Activated effector memory CD4-positive, alpha-beta T cell treated with Interleukin-2 at 50 U/mL for 16 hours (primary cell): ENCODE measurements at regions not wholly inside any gene's neighbourhood (a gene's known extent, or its start where the extent isn't known, plus 50 kb on each side); places are given as distances from the start of the nearest gene placed in this dataset.

Source experiments
- DNase-seq: peaks from one replicate; pipeline ENCODE4 v3.0.0-alpha.2; 2020

DNA sequence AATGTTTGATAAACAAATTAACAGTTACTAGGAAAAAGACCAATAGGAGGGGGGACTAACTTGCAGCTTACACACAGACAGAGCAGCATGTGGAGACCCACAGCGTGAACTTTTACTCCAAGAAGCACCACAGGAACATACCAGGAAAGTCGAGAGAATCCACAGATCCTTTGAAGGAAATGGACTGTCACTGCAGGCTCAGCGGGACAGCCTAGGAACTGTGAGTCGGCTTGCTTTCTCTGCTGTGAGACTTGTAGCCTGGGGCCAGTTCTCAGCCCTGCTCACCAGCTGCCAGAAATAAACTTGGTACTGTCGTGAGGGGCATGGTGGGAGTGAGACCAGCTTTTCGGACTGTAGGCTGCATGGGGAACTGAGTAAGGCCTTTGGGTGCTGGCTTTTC, 1211.5 kb downstream of the PCDH17 start:
- no peak for DNase-seq

DNA sequence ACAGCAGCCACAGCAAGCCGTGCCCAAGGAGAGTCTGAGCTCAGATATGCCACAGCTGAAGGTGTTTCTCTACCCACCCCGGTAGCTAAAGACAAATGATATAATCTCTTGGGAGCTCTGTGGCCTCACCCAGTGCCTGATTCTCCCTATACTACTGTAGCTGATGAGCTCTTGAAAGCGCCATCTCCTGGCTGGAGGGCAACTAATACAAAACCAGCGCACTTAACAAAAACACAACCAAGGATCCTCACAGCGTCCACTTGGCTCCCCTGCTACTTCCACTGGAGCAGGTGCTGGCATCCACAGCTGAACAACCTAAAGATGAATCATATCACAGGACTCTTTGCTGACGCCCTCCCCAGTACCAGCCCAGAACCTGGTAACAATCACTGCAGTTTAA, 1212.0 kb downstream of the PCDH17 start:
- no peak for DNase-seq

DNA sequence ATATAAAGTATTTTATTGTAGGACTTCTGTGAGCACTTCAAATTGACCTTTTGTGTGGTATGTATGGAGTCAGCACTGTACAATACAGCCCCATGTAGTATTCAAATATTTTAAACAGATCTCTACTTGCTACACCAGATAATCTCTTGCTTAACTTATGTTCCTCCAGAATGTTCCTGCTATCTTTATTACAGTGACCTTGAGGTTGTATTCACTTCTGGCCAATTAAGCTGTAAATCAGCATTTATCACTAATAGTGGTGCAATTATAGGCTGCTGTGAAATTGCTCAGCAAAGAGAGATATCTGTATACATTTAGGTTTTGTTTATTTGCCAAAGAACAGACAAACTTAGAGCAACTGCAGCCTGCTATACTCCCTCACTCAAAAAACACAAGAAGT, 1218.6 kb downstream of the PCDH17 start:
- DNase-seq: no peak

DNA sequence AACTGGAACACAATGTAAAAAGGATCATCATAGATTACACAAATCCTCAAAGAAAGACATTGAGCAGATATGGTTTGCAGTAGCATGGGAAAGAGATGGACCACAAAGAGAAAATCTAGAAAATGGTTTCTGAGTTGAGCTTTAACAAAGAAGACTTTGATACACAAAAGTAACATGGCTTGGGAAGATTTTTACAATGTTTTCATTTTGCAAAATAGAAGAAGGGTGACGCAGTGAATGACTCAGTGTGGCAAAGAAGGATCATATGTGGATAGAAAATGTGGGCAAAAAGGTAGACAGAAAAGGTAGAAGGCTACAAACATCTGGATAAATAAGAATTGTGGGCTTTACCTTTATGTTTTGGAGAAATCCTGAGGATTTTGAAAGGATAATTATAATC, 1220.5 kb downstream of the PCDH17 start:
- DNase-seq: no peak

DNA sequence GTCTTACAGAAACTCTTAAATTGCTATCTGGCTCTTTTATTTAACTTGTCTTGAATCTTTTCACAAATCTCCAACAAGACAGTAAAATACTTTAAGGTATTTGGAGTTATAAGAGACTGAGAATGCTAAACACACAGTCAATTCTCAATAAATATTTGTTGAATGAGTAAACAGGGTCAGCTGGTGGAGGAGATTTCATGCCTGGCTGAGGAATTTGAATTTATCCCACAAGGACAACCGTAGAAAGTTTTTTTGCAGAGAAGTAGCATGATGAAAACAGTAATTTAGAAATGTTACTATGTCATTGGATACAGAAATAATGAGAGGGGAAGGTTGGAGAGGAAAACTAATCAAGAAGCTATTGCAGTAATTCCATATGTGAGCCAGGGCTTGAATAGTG, 1223.7 kb downstream of the PCDH17 start:
- no peak for DNase-seq

DNA sequence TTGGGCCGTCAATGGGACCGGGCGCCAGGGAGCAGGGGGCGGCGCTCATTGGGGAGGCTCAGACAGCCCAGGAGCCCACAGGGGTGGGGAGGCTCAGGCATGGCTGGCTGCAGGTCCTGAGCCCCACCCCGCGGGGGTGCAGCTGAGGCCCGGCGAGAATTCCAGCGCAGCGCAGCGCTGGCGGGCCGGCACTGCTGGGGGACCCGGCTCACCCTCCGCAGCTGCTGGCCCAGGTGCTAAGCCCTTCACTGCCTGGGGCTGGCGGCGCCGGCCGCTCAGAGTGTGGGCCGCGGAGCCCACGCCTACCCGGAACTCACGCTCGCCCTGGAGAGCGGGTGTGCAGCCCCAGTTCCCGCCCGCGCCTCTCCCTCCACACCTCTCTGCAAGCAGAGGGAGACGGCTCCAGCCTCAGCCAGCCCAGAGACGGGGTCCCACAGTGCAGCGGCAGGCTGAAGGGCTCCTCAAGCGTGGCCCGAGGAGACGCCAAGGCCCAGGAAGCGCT, 1227.4 kb downstream of the PCDH17 start:
- no peak for DNase-seq

DNA sequence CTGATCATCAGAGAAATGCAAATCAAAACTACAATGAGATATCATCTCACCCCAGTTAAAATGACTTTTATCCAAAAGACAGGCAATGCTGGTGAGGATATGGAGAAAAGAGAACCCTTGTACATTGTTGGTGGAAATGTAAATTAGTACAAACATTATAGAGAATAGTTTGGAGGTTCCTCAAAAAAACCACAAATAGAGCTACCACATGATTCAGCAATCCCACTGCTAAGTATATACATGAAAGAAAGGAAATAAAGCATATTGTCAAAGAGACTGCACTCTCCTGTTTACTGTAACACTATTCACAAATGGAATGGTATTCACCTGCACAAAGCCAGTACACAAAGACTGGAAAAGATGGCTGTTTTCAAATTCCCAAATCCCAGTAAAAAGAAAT, 1233.7 kb downstream of the PCDH17 start:
- no peak for DNase-seq

DNA sequence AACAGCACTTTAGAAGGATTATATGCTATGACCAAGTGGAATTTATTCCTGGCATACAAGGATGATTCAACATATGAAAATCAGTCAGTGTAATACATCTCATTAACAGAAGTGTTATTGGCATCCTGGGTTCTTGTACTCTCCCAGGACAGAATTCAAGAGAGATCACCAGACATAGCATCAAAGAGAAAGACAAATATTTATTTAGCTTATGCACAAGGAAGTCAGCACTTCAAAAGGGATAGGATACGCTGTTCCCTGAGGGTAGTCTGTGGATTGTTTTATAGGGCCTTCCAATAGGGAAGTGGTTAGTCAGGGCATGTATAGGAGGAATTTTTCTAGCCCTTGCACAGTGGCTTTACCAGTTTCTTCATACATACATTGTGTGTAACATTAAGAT, 1238.0 kb downstream of the PCDH17 start:
- DNase-seq: no peak

DNA sequence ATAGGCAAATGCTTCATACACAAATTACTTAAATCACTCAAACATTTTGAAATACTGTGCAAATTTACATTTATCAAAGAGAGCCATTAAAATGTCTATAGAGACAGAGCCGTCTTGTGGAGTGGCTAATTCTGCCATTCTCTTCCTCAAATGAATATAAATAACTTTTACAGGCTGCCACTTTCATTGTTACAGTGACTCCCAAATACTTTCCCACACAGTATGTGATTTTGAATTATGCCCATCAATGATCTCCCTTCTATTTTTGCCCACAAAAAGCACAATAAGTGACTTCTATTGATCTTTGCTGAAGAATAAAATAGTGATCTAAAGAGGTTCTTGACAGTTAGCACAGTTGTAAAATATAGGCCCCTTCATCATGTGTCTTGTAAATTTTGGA, 1244.9 kb downstream of the PCDH17 start:
- no peak for DNase-seq

DNA sequence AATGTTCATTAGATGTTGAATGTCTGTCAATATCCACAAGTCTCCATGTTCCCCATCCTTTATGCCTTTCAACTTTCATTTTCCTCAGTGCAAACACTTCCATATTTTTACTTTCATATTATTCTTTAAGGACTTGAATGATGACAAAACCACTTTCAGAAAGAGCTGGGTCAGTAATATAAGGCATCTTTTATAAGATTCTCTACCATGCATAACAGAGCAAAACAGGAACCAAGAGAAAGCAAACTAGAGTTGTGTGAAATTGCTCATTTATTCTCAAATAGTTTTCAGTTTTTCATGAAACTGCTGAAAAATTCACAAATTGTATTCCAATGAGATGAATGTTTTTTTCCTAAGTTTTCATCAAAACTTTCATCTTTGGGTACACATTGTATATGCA, 1247.6 kb downstream of the PCDH17 start:
- no peak for DNase-seq

DNA sequence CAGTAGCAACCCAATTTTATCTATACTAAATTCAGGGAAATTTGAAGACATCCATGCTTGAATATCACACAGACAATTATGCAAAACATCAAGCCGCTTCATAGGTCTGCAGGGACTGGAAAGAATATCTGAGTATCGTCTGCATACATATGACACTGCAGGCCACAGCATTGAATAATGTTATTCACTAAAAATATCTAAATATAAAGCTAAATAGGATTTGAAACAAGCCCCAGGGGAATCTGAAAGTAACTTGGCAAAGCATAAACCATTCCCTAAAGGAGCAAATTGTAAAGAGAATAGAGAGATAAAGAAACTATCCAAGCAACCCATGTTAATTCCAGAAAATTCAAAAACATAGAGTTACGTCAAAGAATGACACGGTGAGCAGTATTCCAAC, 1251.0 kb downstream of the PCDH17 start:
- DNase-seq: no peak

DNA sequence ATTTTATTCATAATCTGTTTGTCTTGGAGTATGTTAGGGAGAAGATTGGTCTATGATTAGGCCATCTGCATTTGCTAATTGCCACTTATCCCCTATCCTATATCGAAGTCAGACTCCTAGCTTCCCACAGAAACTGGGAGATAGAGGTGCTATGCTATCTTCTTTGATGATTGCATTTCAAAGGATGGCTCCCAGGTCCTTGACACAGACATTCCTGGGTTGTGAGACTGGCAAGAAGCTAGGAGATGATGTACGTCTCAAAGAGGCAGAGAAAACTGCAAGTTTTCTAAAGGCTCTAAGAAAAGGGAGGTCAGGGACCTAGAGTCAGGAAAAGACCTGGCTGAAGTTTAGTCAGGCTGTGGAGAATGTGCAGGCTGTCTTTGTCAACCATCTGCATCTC, 1251.9 kb downstream of the PCDH17 start:
- no peak for DNase-seq

DNA sequence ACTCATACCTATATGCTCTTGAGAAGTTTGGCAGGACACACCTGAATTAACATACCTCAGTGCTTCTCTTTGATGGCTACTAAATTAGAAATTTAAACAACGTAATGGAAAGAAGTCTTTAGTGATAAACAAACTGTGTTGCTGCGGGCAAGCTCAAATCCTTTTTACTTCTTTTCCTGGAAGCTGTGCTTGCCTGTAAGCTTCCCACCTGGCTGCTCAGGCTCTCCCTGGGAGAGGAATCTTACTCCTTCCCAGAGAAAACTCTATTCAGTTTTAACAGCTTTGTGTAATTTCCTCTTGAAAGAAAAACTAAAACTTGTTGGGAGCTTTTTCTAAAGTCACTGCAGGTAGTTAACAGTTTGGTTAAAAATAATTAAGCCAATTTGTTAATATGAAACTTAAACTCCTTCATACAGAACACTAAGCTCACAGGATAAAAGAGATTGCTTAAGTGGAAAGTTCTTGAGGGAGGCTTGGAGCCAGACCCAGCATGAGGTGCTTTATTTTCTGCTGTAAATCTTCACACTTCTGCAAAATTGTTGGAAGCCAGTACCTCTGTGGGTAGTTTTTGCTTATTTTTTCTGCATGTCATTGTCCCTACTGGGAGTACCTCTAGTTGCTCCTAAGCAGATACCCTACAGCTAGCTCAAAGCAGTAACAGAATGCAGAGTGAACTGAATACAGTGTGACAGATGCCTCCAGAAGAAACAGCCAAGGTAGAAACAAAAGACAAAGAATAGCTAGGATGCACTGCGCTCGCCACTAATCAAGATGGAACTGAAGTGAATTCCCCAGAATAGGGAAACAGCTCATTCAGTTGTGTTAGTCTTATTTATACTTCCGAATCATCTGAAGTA, 1253.0 kb downstream of the PCDH17 start:
- DNase-seq: no peak

DNA sequence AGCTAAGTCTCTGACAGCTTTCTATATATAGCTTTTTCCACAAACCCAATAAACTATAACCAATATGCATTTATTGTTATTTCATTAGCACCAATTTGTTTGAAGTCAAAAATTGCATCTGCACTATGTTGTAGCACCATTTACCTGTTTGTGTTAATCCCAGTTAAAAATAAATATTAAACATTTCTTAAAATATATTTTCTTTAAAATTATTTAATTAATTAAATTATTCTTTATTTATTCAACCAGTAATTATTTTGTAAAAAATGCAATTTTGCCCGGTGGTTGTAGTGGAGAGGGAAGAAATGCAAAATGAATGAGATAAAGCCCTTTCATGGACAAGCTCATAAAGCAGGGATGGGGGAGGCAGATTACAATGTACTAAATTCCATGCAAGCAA, 1257.9 kb downstream of the PCDH17 start:
- no peak for DNase-seq

DNA sequence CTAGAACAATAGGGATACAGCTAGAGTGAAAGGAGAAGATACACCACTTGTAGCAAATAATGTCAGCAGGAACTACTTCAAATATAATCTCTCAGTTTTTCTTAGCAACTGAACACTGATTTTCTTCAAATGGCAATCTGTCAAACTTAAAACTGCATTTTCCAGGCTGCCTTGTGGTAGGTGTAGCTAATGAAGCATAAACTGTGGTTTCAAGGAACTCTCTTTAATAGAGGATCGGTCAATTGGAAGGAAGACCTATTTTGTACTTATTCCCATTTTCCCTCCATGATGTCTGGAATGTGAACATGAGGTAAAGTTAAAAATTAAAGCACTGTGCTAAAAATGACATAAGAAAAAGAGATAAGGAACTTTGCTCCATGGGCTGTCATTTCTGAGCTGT, 1261.9 kb downstream of the PCDH17 start:
- no peak for DNase-seq

DNA sequence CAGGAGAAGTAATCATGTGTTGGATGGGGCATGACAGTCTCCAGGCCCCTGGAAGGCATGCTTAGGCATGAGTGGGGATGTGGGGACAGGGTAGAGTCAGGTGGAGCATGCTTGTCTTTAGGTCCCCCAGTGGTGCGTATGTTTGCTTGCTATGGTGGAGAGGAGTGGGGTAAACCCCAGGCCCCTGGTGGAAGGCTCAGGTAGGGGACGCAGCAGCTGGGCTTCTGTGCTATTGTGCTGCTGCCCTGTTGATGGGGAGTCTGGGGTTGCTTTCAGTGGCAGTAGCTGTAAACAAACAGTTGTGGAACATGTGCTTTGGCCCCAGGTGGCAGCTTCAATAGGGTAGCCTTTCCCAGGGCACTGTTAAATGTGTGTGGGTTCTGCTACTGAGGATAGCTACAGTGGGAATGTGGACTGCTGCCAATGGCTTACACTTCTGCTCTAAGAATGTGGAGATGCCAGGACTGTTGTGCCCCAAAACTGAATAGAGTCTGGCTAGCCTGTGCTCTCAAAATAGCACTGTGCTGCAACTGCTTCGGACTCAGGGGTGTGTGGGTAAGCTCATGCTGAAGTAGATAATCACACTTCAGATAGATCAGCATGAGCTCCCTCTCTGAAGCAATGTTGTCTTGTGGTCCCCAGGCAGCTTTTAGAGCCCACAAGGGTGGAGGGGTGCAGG, 1257.3 kb downstream of the DIAPH3 start:
- no peak for DNase-seq

DNA sequence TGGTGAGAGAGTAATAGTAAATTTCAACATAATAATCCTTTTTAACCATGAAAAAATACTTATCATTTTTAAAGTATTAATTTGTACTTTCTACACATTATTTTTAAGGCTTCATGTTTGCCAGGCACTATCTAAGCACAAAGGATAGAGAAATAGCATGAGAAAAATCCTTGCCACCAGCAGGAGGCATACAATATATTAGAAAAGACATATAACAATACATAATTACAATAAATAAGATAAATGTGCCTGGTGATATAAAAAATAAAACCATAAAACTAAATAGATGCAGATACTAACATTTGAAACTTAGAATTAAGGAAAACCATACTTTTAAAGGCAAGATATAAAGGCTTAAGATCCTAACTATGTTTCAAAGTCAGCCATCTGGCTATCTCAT, 1256.4 kb downstream of the DIAPH3 start:
- no peak for DNase-seq

DNA sequence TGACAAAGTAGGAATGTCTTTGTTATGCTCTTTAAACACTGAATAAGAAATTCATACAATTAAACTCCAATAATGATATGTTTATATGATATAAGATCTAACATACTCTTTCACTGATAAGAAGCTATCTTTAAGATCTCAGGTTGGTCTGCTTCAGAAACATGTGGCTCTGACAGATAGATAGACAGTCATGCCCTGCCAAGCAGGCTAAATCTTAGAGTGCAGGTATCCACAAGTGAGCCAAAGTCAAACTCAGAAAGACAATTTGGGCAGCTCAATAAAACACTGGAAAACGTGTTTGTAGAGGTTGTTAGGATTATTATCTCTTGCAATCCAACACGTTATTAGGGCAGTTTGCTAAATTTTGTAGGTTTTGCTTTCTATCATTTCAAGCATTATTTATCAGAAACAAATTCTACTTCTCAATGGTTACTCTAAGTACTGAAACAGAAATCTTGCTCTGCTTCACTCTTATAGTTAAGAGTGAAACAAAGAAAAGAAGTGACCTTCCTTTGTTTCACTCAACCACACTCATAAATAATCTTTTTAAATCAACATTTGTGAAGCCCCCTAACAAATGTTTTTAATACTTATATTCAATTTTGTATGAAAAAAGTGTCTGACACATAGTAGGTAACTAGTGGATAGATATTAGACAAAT, 1255.6 kb downstream of the DIAPH3 start:
- DNase-seq: no peak

DNA sequence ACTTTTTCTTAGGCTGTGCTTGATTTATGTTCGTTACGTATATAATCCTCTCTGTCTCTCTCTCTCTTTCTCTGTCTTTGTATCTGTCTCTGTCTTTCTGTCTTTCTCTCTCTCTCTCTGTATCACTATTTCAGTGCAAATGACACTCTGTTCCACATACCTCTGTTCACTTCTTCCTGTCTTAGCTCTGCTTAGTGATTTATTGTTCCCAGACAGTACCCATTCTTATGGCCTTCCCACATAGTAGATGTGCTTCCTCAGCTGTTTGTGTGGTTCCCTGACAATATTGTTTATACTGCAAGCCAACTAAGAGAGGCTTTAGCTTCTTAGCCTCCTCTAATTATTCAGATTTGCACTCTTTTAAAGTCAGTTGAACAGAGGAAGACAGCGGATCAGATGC, 1244.2 kb downstream of the DIAPH3 start:
- no peak for DNase-seq

DNA sequence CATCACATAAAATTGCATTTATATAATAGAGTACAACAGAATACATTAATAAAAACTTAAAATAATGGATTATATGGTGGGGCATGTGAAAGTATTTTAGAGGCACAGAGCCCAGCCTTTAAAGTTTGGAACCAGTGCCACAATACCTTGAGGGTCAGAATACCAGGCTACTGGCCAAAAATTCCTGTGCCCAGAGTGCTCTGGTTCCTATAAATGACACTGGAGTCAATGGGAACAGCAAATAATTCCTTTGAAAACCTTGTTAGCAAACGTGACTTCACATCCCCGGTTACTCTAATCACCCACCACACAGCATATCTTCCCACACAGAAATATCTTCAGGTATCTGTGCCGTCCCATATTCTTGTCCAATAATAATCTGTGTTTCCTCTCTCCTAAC, 1242.6 kb downstream of the DIAPH3 start:
- no peak for DNase-seq

DNA sequence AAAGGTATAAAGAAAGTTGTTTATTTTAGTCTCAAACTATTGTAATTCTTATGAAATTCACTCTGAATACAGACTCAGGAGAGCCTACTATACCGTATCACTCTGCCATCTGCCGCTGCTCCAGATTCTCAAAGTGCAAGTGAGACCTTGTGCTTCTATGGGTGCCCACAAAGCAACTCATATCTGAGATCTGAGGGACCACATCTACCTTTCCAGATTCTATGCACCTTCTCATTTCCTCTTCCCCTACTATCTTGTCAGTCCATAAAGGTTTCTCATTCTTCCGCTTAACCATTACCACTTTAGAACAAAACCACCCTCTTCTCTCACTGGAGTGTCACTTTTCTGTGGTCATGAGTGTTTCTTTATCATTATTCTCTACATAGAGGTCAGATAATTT, 1236.9 kb downstream of the DIAPH3 start:
- no peak for DNase-seq

DNA sequence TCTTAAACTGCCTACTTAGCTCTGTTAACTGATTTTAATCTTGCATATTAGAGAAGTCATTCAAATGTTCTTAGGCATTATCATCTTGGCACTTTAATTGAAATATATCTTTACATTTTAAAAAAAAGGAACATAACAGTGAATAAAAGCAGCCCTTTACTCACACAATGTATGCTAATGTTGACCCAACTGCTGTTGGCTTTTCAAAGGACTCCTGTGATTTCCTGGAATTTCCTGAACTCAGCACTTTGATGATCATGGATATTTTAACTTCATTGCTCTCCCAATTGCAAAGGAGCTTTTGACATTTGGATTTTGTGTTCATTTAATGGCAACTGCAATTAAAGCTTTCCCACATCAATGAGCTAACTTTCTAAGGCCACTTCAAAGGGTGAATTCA, 1230.3 kb downstream of the DIAPH3 start:
- no peak for DNase-seq

DNA sequence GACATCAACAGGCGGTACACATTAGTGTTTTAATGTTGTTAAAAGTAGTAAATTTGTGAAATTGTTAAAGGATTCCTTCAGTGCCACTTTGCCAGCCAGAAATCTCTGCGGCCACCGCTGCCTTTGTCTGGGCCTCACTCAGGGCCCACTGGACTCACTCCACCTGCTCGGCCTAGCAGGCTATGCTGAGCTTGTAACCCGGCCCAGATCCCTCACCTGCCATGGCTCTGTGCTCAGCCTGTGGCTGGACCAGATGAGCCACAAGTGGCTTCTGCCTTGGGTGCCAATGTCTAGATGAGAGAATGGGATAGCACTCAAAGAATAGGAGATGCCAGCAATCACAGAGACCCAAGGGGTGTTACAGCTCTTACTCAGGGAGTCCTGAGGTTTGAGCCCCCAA, 1228.0 kb downstream of the DIAPH3 start:
- DNase-seq: no peak

DNA sequence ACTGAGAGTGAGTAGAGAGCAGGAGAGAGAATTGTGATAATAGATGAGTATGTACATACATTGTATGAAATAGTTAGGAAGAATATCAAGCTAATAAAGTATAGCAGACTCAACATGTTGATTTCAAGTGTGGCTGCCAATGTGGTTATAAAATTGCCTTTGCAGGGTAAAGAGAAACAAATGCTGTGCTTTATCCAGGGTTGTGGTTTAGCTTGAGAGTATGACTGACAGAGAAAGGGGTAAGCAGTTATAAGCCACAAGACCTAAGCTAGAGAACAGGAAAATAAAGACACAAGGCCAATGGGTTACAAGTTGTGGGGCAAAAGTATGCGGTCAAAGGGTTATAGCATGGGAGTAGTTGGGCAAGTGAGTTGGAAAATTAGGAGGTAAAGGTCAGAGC, 1217.5 kb downstream of the DIAPH3 start:
- DNase-seq: no peak
